ENCODE measurements at regions not wholly inside any gene's neighbourhood (a gene's known extent, or its start where the extent isn't known, plus 50 kb on each side); places are given as distances from the start of the nearest gene placed in this dataset.

- DNase-seq, result no peak
Measured at GRCh38 chr13:79267560-79267959, 138.5 kb downstream of the RBM26 start.

GRCh38 chr13:79258489-79258888 lies 147.6 kb downstream of the RBM26 start:
- no peak for DNase-seq

- no peak for DNase-seq
Measured at GRCh38 chr13:79246578-79246949, 159.5 kb downstream of the RBM26 start.

- no peak for DNase-seq
Measured at GRCh38 chr13:79245937-79246577, 160.0 kb downstream of the RBM26 start.

GRCh38 chr13:79241697-79242096 lies 164.4 kb downstream of the RBM26 start:
- DNase-seq, result no peak

- DNase-seq, result no peak
Measured at GRCh38 chr13:79237981-79238380, 168.1 kb downstream of the RBM26 start.

- no peak for DNase-seq
Measured at GRCh38 chr13:79231887-79232286, 174.2 kb downstream of the RBM26 start.

- DNase-seq, result no peak
Measured at GRCh38 chr13:79229761-79230160, 176.3 kb downstream of the RBM26 start.

- no peak for DNase-seq
Measured at GRCh38 chr13:79228972-79229371, 177.1 kb downstream of the RBM26 start.

GRCh38 chr13:79227418-79227817 lies 178.6 kb downstream of the RBM26 start:
- no peak for DNase-seq

GRCh38 chr13:79226938-79227337 lies 179.1 kb downstream of the RBM26 start:
- DNase-seq, result no peak

- DNase-seq, result no peak
Measured at GRCh38 chr13:79226250-79226649, 179.8 kb downstream of the RBM26 start.

- DNase-seq, result no peak
Measured at GRCh38 chr13:79225487-79226232, 180.4 kb downstream of the RBM26 start.

GRCh38 chr13:79222427-79223205 lies 183.4 kb downstream of the RBM26 start:
- no peak for DNase-seq

- DNase-seq, result no peak
Measured at GRCh38 chr13:79212064-79212619, 193.9 kb downstream of the RBM26 start.

GRCh38 chr13:79211377-79211776 lies 194.7 kb downstream of the RBM26 start:
- DNase-seq, result no peak

GRCh38 chr13:79197933-79198332 lies 208.1 kb downstream of the RBM26 start:
- no peak for DNase-seq

- no peak for DNase-seq
Measured at GRCh38 chr13:79196843-79197242, 209.2 kb downstream of the RBM26 start.

- DNase-seq, result no peak
Measured at GRCh38 chr13:79196366-79196765, 209.7 kb downstream of the RBM26 start.

- no peak for DNase-seq
Measured at GRCh38 chr13:79194727-79195126, 211.3 kb downstream of the RBM26 start.

- DNase-seq, result peak; percentile 18
Measured at GRCh38 chr13:79194272-79194671, 211.8 kb downstream of the RBM26 start.

- no peak for DNase-seq
Measured at GRCh38 chr13:79191501-79191900, 214.6 kb downstream of the RBM26 start.

GRCh38 chr13:79190932-79191331 lies 215.1 kb downstream of the RBM26 start:
- no peak for DNase-seq
